Myocyte (in vitro differentiated cells): ENCODE measurements at regions not wholly inside any gene's neighbourhood (a gene's known extent, or its start where the extent isn't known, plus 50 kb on each side); places are given as distances from the start of the nearest gene placed in this dataset.

Source experiments
- DNase-seq: peaks from one replicate; pipeline ENCODE4 v3.0.0-alpha.2; 2012; ENCODE audit warnings: low read depth

- DNase-seq, result no peak
Observed at GRCh38 chr11:19661827-19662226, 50.8 kb upstream of the NAV2 start.

GRCh38 chr11:19660076-19660475 is 52.6 kb upstream of the NAV2 start:
- peak; percentile 84 for DNase-seq

- no peak for DNase-seq
Observed at GRCh38 chr11:19659529-19659928, 53.1 kb upstream of the NAV2 start.

GRCh38 chr11:19658344-19658743 is 54.3 kb upstream of the NAV2 start:
- no peak for DNase-seq

GRCh38 chr11:19656140-19656541 is 56.5 kb upstream of the NAV2 start:
- DNase-seq, result no peak

GRCh38 chr11:19652623-19653375 is 59.8 kb upstream of the NAV2 start:
- no peak for DNase-seq

GRCh38 chr11:19651653-19652052 is 61.0 kb upstream of the NAV2 start:
- DNase-seq, result peak; percentile 57

- no peak for DNase-seq
Observed at GRCh38 chr11:19651028-19651427, 61.6 kb upstream of the NAV2 start.

- no peak for DNase-seq
Observed at GRCh38 chr11:19650467-19650866, 62.2 kb upstream of the NAV2 start.

GRCh38 chr11:19649751-19650150 is 62.9 kb upstream of the NAV2 start:
- no peak for DNase-seq

GRCh38 chr11:19648321-19648720 is 64.3 kb upstream of the NAV2 start:
- DNase-seq, result peak; percentile 60

GRCh38 chr11:19647816-19648215 is 64.8 kb upstream of the NAV2 start:
- no peak for DNase-seq

- DNase-seq, result peak; percentile 100
Observed at GRCh38 chr11:19646921-19647320, 65.7 kb upstream of the NAV2 start.

GRCh38 chr11:19646308-19646707 is 66.3 kb upstream of the NAV2 start:
- DNase-seq, result no peak

GRCh38 chr11:19644316-19644715 is 68.3 kb upstream of the NAV2 start:
- DNase-seq, result peak; percentile 87

GRCh38 chr11:19642185-19643158 is 70.2 kb upstream of the NAV2 start:
- peak; percentile 22 for DNase-seq

- no peak for DNase-seq
Observed at GRCh38 chr11:19639603-19640105, 73.0 kb upstream of the NAV2 start.

GRCh38 chr11:19635332-19635731 is 77.3 kb upstream of the NAV2 start:
- DNase-seq, result no peak

- peak; percentile 32 for DNase-seq
Observed at GRCh38 chr11:19633276-19633675, 79.4 kb upstream of the NAV2 start.

GRCh38 chr11:19632499-19632834 is 80.2 kb upstream of the NAV2 start:
- DNase-seq, result peak; percentile 66

- DNase-seq, result peak; percentile 66
Observed at GRCh38 chr11:19631712-19632498, 80.7 kb upstream of the NAV2 start.
